ENCODE measurements at regions not wholly inside any gene's neighbourhood (a gene's known extent, or its start where the extent isn't known, plus 50 kb on each side); places are given as distances from the start of the nearest gene placed in this dataset.

GRCh38 chr11:113574171-113574570 is 99.0 kb upstream of the DRD2 start:
- no peak for DNase-seq
- Mint-ChIP-seq H3K9me3 (peaks cover 3% of the 10 kb centered on the region), H3K27ac (no peak overlapping the region), H3K4me1 (peaks cover 14% of the 10 kb centered on the region), H3K36me3 (ENCODE audit: low read depth) (no peaks in the 10 kb centered on the region), H3K27me3 (peaks cover 13% of the 10 kb centered on the region), H3K4me3 (no peak overlapping the region)
- intact Hi-C loops (cut with micrococcal nuclease): no loop called here

- Mint-ChIP-seq H3K4me1 (peaks cover 7% of the 10 kb centered on the region), H3K27ac (no peak overlapping the region)
- intact Hi-C loops (cut with micrococcal nuclease): no loop called here
These were observed 97.0 kb upstream of the DRD2 start for GRCh38 chr11:113572136-113572735.

GRCh38 chr11:113571531-113571930 is 96.3 kb upstream of the DRD2 start:
- Mint-ChIP-seq H3K4me3 (no peak overlapping the region), H3K9me3 (peaks cover 3% of the 10 kb centered on the region), H3K27ac (no peak overlapping the region), H3K4me1 (peaks cover 6% of the 10 kb centered on the region), H3K27me3 (peaks cover 11% of the 10 kb centered on the region), H3K36me3 (ENCODE audit: low read depth) (no peaks in the 10 kb centered on the region)
- intact Hi-C loops (cut with micrococcal nuclease): no loop called here
- no peak for DNase-seq

More at GRCh38 chr11:113572136-113572735, 97.0 kb upstream of the DRD2 start:
- H3K27me3 Mint-ChIP-seq: peaks cover 11% of the 10 kb centered on the region
- peaks cover 3% of the 10 kb centered on the region for H3K9me3 Mint-ChIP-seq
- DNase-seq: no peak
- no peaks in the 10 kb centered on the region for H3K36me3 Mint-ChIP-seq (ENCODE audit: low read depth)
- H3K4me3 Mint-ChIP-seq: no peak overlapping the region

GRCh38 chr11:113570906-113571305 is 95.7 kb upstream of the DRD2 start:
- Mint-ChIP-seq H3K27ac (no peak overlapping the region), H3K27me3 (peaks cover 11% of the 10 kb centered on the region), H3K36me3 (ENCODE audit: low read depth) (no peaks in the 10 kb centered on the region), H3K9me3 (no peaks in the 10 kb centered on the region), H3K4me3 (no peak overlapping the region), H3K4me1 (peaks cover 6% of the 10 kb centered on the region)
- intact Hi-C loops (cut with micrococcal nuclease): no loop called here
- DNase-seq: no peak

GRCh38 chr11:113569391-113569790 is 94.2 kb upstream of the DRD2 start:
- H3K27me3 Mint-ChIP-seq: peaks cover 15% of the 10 kb centered on the region
- intact Hi-C loops (cut with micrococcal nuclease): no loop called here
- no peaks in the 10 kb centered on the region for H3K9me3 Mint-ChIP-seq
- H3K36me3 Mint-ChIP-seq (ENCODE audit: low read depth): no peaks in the 10 kb centered on the region
- DNase-seq: no peak
- peaks cover 6% of the 10 kb centered on the region for H3K4me1 Mint-ChIP-seq
- no peak overlapping the region for H3K27ac Mint-ChIP-seq
- H3K4me3 Mint-ChIP-seq: no peak overlapping the region

GRCh38 chr11:113568566-113568965 is 93.4 kb upstream of the DRD2 start:
- peaks cover 16% of the 10 kb centered on the region for H3K27me3 Mint-ChIP-seq
- no peak overlapping the region for H3K4me3 Mint-ChIP-seq
- H3K9me3 Mint-ChIP-seq: no peaks in the 10 kb centered on the region
- no peak for DNase-seq
- peaks cover 6% of the 10 kb centered on the region for H3K4me1 Mint-ChIP-seq
- H3K36me3 Mint-ChIP-seq (ENCODE audit: low read depth): no peaks in the 10 kb centered on the region
- no peak overlapping the region for H3K27ac Mint-ChIP-seq
- intact Hi-C loops (cut with micrococcal nuclease): no loop called here

GRCh38 chr11:113567867-113568544 is 92.8 kb upstream of the DRD2 start:
- no peak overlapping the region for H3K4me3 Mint-ChIP-seq
- no peak for DNase-seq
- H3K27me3 Mint-ChIP-seq: peaks cover 16% of the 10 kb centered on the region
- intact Hi-C loops (cut with micrococcal nuclease): no loop called here
- no peaks in the 10 kb centered on the region for H3K9me3 Mint-ChIP-seq
- H3K4me1 Mint-ChIP-seq: peaks cover 6% of the 10 kb centered on the region
- no peaks in the 10 kb centered on the region for H3K36me3 Mint-ChIP-seq (ENCODE audit: low read depth)
- H3K27ac Mint-ChIP-seq: no peak overlapping the region

GRCh38 chr11:113567097-113567496 is 91.9 kb upstream of the DRD2 start:
- intact Hi-C loops (cut with micrococcal nuclease): no loop called here

GRCh38 chr11:113564527-113565130 is 89.4 kb upstream of the DRD2 start:
- Mint-ChIP-seq H3K4me1 (no peaks in the 10 kb centered on the region), H3K4me3 (no peak overlapping the region), H3K9me3 (no peaks in the 10 kb centered on the region), H3K27me3 (peaks cover 12% of the 10 kb centered on the region), H3K27ac (no peak overlapping the region), H3K36me3 (ENCODE audit: low read depth) (no peaks in the 10 kb centered on the region)
- DNase-seq: no peak
- intact Hi-C loops (cut with micrococcal nuclease): no loop called here

More at GRCh38 chr11:113567097-113567496, 91.9 kb upstream of the DRD2 start:
- no peak for DNase-seq
- Mint-ChIP-seq H3K27ac (no peak overlapping the region), H3K9me3 (no peaks in the 10 kb centered on the region), H3K4me1 (peaks cover 6% of the 10 kb centered on the region), H3K27me3 (peaks cover 17% of the 10 kb centered on the region), H3K4me3 (no peak overlapping the region), H3K36me3 (ENCODE audit: low read depth) (no peaks in the 10 kb centered on the region)

- intact Hi-C loops (cut with micrococcal nuclease): no loop called here
- Mint-ChIP-seq H3K27me3 (peaks cover 12% of the 10 kb centered on the region), H3K4me1 (no peaks in the 10 kb centered on the region), H3K4me3 (no peak overlapping the region), H3K9me3 (no peaks in the 10 kb centered on the region), H3K36me3 (ENCODE audit: low read depth) (no peaks in the 10 kb centered on the region), H3K27ac (no peak overlapping the region)
- DNase-seq: no peak
These were observed 88.7 kb upstream of the DRD2 start for GRCh38 chr11:113563766-113564526.

GRCh38 chr11:113562981-113563461 is 87.8 kb upstream of the DRD2 start:
- intact Hi-C loops (cut with micrococcal nuclease): loop anchor here (1.0 kb wide), 1 partner anchor 24 kb away; no protein-coding TSS in a partner anchor
- no peak for DNase-seq

GRCh38 chr11:113562576-113562975 is 87.4 kb upstream of the DRD2 start:
- H3K4me3 Mint-ChIP-seq: no peak overlapping the region
- no peak for DNase-seq
- no peaks in the 10 kb centered on the region for H3K4me1 Mint-ChIP-seq
- intact Hi-C loops (cut with micrococcal nuclease): loop anchor here (1.0 kb wide), 1 partner anchor 25 kb away; no protein-coding TSS in a partner anchor
- no peak overlapping the region for H3K27ac Mint-ChIP-seq
- peaks cover 12% of the 10 kb centered on the region for H3K27me3 Mint-ChIP-seq
- no peaks in the 10 kb centered on the region for H3K36me3 Mint-ChIP-seq (ENCODE audit: low read depth)
- no peaks in the 10 kb centered on the region for H3K9me3 Mint-ChIP-seq

More at GRCh38 chr11:113562981-113563461, 87.8 kb upstream of the DRD2 start:
- no peaks in the 10 kb centered on the region for H3K36me3 Mint-ChIP-seq (ENCODE audit: low read depth)
- peaks cover 12% of the 10 kb centered on the region for H3K27me3 Mint-ChIP-seq
- H3K9me3 Mint-ChIP-seq: no peaks in the 10 kb centered on the region
- no peak overlapping the region for H3K4me3 Mint-ChIP-seq
- no peaks in the 10 kb centered on the region for H3K4me1 Mint-ChIP-seq
- H3K27ac Mint-ChIP-seq: no peak overlapping the region

- H3K27ac Mint-ChIP-seq: no peak overlapping the region
- intact Hi-C loops (cut with micrococcal nuclease): no loop called here
- no peak overlapping the region for H3K4me3 Mint-ChIP-seq
- H3K9me3 Mint-ChIP-seq: no peaks in the 10 kb centered on the region
- no peaks in the 10 kb centered on the region for H3K4me1 Mint-ChIP-seq
- peaks cover 7% of the 10 kb centered on the region for H3K27me3 Mint-ChIP-seq
- no peak for DNase-seq
- H3K36me3 Mint-ChIP-seq (ENCODE audit: low read depth): no peaks in the 10 kb centered on the region
These were observed 82.7 kb upstream of the DRD2 start for GRCh38 chr11:113557926-113558325.

- Mint-ChIP-seq H3K4me3 (no peak overlapping the region), H3K36me3 (ENCODE audit: low read depth) (no peaks in the 10 kb centered on the region), H3K9me3 (no peaks in the 10 kb centered on the region), H3K27me3 (peaks cover 7% of the 10 kb centered on the region), H3K4me1 (no peaks in the 10 kb centered on the region), H3K27ac (no peak overlapping the region)
- DNase-seq: no peak
- intact Hi-C loops (cut with micrococcal nuclease): no loop called here
These were observed 80.8 kb upstream of the DRD2 start for GRCh38 chr11:113556036-113556435.

Data from activated CD4-positive, alpha-beta T cell treated with anti-CD3 and anti-CD28 coated beads, Interleukin-2, amount 10 ng/mL, durations not matched to agents 24 days and 14 days (primary cell).